GM21360 (cell line): ENCODE measurements at regions not wholly inside any gene's neighbourhood (a gene's known extent, or its start where the extent isn't known, plus 50 kb on each side); places are given as distances from the start of the nearest gene placed in this dataset.
A peak's percentile ranks its signal among the peaks of the same experiment; 100 is the strongest.

Experiments
- ATAC-seq: cut with Tn5 transposase; IDR thresholded peaks from one replicate; pipeline ENCODE4 v1.9.1; 2021; ENCODE audit warnings: mild to moderate bottlenecking, moderate library complexity; ENCODE audit not compliant: unreplicated experiment

GRCh38 chr2:160672211-160672610 lies 178.6 kb upstream of the RBMS1 start:
- no peak for ATAC-seq

- no peak for ATAC-seq
Measured at GRCh38 chr2:160674146-160674750, 180.6 kb upstream of the RBMS1 start.

- ATAC-seq, result no peak
Measured at GRCh38 chr2:160679686-160680085, 186.1 kb upstream of the RBMS1 start.

- ATAC-seq, result no peak
Measured at GRCh38 chr2:160680294-160680693, 186.7 kb upstream of the RBMS1 start.

GRCh38 chr2:160680974-160681373 lies 187.4 kb upstream of the RBMS1 start:
- ATAC-seq, result no peak

GRCh38 chr2:160683206-160683605 lies 189.6 kb upstream of the RBMS1 start:
- no peak for ATAC-seq

GRCh38 chr2:160687629-160688028 lies 194.0 kb upstream of the RBMS1 start:
- ATAC-seq, result no peak

- no peak for ATAC-seq
Measured at GRCh38 chr2:160689441-160689840, 195.8 kb upstream of the RBMS1 start.

GRCh38 chr2:160694221-160694620 lies 200.6 kb upstream of the RBMS1 start:
- ATAC-seq, result no peak

- ATAC-seq, result no peak
Measured at GRCh38 chr2:160694631-160695030, 201.0 kb upstream of the RBMS1 start.

- ATAC-seq, result no peak
Measured at GRCh38 chr2:160695402-160696086, 201.9 kb upstream of the RBMS1 start.

GRCh38 chr2:160696087-160696452 lies 202.5 kb upstream of the RBMS1 start:
- ATAC-seq, result no peak

- ATAC-seq, result no peak
Measured at GRCh38 chr2:160697817-160698216, 204.2 kb upstream of the RBMS1 start.

GRCh38 chr2:160700021-160700814 lies 206.6 kb upstream of the RBMS1 start:
- no peak for ATAC-seq

GRCh38 chr2:160701822-160702221 lies 208.2 kb upstream of the RBMS1 start:
- ATAC-seq, result no peak

- ATAC-seq, result no peak
Measured at GRCh38 chr2:160702754-160703153, 209.1 kb upstream of the RBMS1 start.

- peak; percentile 92 for ATAC-seq
Measured at GRCh38 chr2:160703648-160704585, 210.3 kb upstream of the RBMS1 start.

GRCh38 chr2:160715428-160715827 lies 221.8 kb upstream of the RBMS1 start:
- ATAC-seq, result no peak

- ATAC-seq, result no peak
Measured at GRCh38 chr2:160719116-160719515, 225.5 kb upstream of the RBMS1 start.

- no peak for ATAC-seq
Measured at GRCh38 chr2:160720098-160720497, 226.5 kb upstream of the RBMS1 start.
